ENCODE measurements at regions not wholly inside any gene's neighbourhood (a gene's known extent, or its start where the extent isn't known, plus 50 kb on each side); places are given as distances from the start of the nearest gene placed in this dataset.

GRCh38 chr3:80785475-80785874 lies 976.0 kb downstream of the GBE1 start:
- POLR2A ChIA-PET: no interaction called here
- TF ChIP-seq CTCF (IDR thresholded peaks at IDR 0.05; ENCODE audit: control extremely low read depth, extremely low read depth, low read depth, missing control alignments): no peak
- DNase-seq (ENCODE audit: extremely low spot score): no peak
- CTCF ChIA-PET: no interaction called here

GRCh38 chr3:80771085-80771484 lies 990.4 kb downstream of the GBE1 start:
- ChIA-PET CTCF (no interaction called here), POLR2A (no interaction called here)
- no peak for DNase-seq (ENCODE audit: extremely low spot score)
- TF ChIP-seq CTCF (IDR thresholded peaks at IDR 0.05; ENCODE audit: control extremely low read depth, extremely low read depth, low read depth, missing control alignments): no peak

- POLR2A ChIA-PET: no interaction called here
- TF ChIP-seq CTCF (IDR thresholded peaks at IDR 0.05; ENCODE audit: control extremely low read depth, extremely low read depth, low read depth, missing control alignments): no peak
- CTCF ChIA-PET: no interaction called here
- DNase-seq (ENCODE audit: extremely low spot score): no peak
Measured at GRCh38 chr3:80770106-80771074, 991.1 kb downstream of the GBE1 start.

GRCh38 chr3:80769683-80770082 lies 991.8 kb downstream of the GBE1 start:
- no peak for TF ChIP-seq CTCF (IDR thresholded peaks at IDR 0.05; ENCODE audit: control extremely low read depth, extremely low read depth, low read depth, missing control alignments)
- POLR2A ChIA-PET: no interaction called here
- DNase-seq (ENCODE audit: extremely low spot score): no peak
- CTCF ChIA-PET: no interaction called here

- POLR2A ChIA-PET: no interaction called here
- CTCF ChIA-PET: no interaction called here
- DNase-seq (ENCODE audit: extremely low spot score): no peak
- TF ChIP-seq CTCF (IDR thresholded peaks at IDR 0.05; ENCODE audit: control extremely low read depth, extremely low read depth, low read depth, missing control alignments): no peak
Measured at GRCh38 chr3:80767604-80768003, 993.8 kb downstream of the GBE1 start.

GRCh38 chr3:80754969-80755368 lies 987.2 kb upstream of the ROBO1 start:
- ChIA-PET POLR2A (no interaction called here), CTCF (no interaction called here)
- DNase-seq (ENCODE audit: extremely low spot score): no peak
- TF ChIP-seq CTCF (IDR thresholded peaks at IDR 0.05; ENCODE audit: control extremely low read depth, extremely low read depth, low read depth, missing control alignments): no peak
